ENCODE measurements at regions not wholly inside any gene's neighbourhood (a gene's known extent, or its start where the extent isn't known, plus 50 kb on each side); places are given as distances from the start of the nearest gene placed in this dataset.
A peak's percentile ranks its signal among the peaks of the same experiment; 100 is the strongest.

DNA sequence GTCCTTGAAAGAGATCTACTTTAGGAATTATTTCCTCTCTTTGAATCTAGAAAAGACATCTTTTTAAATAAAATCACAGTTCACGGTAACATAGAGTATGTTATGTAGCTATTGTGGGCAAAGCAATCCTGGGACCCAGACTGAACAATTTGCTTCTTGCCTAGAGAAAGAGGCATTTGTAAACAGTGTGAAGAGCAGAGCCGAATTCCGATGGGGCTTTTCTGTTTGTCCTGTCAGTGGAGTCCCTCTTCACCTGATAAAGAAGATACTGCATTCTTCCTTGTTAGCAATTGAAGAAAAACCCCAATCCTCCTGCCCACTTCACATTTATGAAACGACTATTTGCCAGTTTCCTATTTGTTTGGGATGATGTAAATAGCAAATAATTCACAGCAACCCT is 462.9 kb downstream of the WDR72 start:
- no peak for DNase-seq

DNA sequence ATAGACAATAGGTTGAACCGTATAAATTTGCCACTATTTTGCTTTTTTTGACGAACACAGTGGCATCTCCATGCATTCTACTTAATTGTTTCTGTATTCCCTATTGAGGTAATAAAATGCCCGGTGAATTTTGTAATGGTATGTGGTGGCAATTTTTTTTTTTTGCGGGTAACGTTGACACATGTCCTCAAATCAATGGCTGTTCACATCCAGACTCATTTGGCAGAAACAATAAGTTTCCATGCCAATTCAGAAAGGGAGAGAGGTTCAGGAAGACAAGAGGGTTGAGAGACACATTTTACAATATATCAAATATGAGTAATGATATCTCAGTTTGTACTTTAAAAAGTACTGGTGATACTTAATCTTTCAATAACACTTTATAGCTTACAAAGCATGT is 463.9 kb downstream of the WDR72 start:
- no peak for DNase-seq

DNA sequence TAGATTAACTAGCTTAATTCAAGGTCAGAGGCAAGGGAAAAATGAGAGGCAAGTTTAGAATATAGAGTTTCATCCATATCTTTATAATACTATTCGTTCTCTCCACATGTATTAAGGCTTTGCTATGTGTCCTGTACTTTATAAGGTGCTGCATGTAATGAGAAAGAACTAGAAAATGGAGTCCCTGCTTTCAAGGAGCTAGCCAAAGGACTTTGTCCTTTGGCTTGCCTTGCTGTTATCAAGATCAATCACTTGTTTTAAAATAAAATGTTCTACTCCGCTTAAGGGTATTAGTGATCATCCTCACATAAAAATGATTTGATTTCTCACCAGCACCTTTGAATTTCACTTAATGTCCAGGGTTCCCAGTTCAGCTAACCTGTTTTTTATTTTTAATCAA is 470.9 kb downstream of the WDR72 start:
- no peak for DNase-seq

DNA sequence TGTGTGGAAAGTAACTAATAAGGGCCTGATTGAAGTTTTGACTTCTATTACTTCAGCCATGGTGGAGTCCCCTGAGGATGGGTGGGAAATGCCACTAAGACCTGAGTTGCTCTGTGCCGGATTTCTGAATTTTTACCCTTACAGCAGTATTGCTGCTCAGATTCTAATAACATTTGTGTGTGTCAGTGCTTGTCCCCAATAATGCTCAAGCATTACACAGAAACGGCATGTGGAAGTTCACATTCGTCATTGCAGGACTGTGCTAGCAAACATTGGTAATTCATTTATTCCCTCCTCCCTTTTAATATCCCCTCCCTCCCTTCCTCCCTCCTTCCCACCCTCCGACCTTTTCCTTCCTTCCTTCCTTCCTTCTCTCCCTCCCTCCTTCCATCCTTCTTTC is 484.5 kb upstream of the ONECUT1 start:
- no peak for DNase-seq

DNA sequence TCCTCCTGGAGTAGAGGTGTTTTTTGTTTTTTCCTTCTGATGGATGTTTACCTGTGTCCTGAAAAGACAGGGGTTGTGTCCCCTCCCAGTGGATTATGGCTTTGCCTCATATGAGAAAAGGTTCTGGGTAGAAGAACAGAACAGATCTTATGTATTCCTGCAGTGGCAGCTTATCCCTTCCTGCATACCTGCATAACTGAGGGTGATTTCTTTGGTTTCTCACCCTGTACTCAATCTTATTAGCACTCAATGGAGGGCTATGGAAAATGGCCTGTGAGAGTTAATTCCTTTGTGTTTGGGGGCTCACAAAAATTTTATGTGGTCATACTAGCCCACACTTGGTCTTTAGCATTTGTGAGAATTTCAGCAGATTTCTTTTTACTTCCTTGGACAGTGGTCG is 482.0 kb upstream of the ONECUT1 start:
- no peak for DNase-seq

DNA sequence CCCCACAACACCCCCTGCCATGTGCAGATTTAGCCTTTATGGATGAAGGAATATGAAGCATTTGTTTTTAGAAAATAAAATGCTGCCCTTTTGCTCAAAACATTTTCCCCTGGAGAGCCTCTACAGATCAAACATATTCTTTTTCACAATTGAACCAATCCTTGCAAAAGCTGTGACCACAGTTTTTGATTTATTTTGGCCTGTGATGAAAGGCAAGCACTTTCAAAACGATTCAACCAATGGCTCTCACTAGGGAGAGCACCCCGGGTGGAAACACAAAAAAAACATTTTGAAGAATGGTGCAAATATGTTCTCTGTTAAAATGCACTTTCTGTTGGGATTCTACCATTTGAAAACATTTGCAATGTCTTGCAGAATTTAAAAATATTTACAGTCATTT is 476.0 kb upstream of the ONECUT1 start:
- DNase-seq: no peak

DNA sequence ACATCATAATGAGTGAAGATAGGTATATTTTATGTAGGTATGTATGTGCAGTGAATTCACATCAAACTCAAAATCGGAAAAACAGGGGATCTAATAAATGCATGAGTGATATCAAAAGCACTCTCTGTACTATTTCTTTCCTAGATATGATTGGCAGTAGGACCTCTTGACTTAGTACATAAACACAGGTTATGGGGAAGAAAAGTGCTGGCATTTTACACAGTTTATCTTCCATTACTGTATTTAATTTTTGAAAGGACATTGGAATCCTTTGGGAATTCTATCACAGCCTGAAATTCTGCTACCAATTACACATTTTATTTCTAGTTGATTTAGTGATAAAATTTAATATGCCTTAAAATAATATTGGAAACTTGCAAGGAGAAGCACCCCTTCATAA is 470.5 kb upstream of the ONECUT1 start:
- DNase-seq: no peak

DNA sequence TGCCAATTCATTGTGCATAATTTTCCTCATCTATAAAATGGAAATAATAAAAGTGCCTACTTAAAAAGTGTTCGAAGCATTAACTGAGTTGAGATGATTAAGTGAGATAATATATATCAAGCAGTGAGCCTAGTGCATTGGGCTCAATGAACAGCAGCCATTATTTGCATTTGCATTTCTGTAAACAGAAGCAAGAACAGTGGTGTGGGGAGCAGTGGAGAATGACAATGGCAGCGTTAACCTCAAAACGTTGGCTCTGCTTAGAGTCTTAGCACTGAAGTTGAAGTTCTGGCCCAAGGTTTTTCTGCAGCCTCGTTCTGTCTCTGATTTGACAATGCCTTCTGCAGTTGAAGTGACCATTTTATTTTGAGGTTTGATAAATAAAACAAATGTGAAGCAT is 466.3 kb upstream of the ONECUT1 start:
- DNase-seq: no peak

DNA sequence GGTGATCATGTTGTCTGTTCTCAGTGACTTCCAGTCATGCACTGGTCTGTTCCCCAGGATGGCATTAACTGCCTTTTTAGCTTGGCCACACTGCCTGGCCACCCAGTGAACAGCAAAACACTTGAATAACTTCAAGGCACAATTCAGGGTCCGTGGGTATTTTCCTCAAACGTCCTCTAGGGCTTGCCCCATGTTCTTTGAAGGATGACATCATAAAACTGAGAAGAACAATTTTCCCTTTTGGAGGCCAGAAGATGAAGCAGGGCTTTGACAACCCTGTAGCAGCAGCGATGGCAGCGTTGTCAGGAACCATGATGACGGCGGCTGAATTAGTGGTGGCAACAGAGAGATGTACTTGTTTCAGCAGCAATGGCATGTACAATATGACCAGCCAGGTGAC is 465.9 kb upstream of the ONECUT1 start:
- DNase-seq: no peak

DNA sequence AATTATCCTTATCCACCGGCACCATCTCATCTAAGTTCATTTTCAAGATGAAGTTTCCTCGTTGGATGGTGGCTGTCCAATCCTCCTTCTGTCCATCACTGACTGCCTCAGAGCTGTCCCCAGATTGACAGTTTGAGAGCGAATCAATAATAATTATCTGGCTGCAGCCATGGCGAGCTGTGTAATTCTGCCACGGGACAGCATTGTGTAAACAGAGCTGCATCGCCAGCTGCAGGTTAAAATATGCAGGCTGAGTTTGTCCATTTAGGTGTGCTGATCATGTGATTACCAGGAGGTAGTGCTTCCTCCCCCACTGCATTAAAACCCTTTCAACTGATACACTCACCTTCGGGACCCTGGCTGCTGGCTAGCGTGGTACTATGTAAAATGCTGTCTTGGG is 461.9 kb upstream of the ONECUT1 start:
- DNase-seq: peak; percentile 92

DNA sequence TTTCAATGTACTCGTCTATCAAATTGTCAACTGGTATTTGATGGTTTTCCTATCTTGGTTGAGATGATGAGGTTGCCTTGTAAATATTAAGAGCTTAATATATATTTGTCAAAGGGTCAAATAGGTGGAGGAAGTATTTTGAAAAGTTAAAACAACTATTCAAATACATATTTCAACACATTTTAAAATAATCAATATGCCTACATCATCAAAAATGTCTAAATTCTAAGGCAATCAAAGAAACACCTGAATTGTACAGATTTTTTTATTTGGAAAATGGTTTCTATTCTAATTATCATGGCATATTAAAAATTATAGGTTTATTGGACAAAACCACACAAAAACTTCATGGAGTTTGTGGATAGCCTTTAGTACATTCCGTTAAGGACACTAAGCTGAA is 461.4 kb upstream of the ONECUT1 start:
- DNase-seq: no peak

DNA sequence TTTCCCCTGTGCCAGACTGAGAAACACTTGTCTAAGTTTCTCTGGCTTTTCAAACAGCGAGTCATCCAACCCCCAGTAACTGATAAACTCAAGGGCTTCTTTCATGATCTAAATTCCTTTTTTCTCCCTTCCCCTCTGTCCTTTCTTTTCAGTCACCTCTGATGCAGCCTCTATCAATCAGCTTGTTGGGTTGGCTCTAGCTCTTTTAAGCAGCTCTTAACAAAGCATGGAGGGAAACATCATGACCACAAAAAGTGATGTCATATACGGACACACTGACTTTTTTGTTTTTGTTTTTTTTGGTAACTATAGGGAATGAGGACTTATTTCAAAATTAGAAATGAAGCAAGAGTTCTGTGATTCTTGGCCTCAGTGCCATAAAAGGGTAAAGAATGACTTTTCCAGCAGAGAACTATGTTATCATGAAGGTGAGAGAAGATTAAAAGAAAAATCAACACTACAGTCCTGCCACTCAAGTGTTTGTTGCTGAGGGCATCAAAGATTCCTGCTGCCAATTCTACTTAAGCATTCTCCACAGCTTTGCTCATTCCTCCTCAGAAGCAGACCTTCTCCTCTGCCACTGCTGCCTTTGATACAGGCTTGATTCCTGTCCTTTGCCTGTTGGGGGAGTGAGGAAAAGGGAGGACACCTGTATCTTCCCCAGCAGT is 457.0 kb upstream of the ONECUT1 start:
- DNase-seq: no peak

DNA sequence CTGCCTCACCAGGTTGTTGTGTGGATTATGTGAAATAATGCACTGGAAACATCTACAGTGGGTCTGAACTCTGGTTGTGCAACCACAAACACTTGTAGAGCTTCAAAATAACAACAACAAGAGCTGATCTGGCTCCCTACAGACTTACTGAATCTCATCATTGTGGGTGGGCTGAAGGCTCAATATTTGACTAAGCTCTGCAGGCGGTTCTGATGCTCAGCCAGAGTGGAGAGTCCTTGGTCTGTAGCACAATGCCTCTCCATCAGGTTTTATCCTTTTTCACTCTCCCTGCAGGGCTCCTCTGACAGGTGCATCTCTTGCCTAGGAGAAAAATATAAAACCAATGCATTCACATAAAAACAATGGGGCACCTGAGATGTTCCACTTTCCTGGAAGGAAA is 456.3 kb upstream of the ONECUT1 start:
- no peak for DNase-seq

DNA sequence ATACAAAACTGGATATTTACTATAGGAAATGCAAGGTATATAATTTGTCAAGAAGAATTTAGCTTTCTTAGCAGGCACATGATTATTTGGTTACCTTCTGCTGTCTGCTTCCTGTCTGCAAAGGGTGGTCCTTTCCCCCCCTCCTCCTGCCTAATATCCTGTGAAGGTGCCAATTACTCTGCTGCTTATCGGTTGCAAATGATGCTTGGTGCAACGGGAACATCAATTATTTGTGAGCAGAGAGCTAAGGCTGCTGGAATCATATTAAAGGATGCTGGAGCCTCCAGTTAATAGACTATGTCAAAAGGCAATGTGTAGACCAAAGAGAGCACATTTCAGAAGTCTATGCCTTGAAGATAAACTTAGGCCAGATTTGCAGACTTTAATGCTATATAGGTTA is 443.7 kb upstream of the ONECUT1 start:
- peak; percentile 72 for DNase-seq

DNA sequence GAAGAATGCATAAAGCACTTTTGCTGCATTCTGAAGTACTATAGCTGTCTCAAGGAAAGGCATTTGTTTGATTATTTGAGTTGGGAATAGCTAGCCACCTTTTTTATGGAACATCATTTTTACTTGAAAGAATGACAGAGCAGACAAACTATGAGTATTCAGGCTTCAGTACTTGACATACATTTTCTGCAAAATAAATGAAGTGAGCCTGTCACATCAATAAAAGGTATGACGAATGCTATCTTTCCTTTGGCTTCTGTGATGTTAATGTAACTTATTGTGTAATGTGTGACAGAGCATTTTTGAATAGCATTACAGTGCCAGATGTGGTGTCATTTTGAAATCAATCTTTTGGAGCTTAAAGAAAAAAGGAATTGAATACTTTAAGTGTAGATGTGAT is 440.3 kb upstream of the ONECUT1 start:
- DNase-seq: no peak

DNA sequence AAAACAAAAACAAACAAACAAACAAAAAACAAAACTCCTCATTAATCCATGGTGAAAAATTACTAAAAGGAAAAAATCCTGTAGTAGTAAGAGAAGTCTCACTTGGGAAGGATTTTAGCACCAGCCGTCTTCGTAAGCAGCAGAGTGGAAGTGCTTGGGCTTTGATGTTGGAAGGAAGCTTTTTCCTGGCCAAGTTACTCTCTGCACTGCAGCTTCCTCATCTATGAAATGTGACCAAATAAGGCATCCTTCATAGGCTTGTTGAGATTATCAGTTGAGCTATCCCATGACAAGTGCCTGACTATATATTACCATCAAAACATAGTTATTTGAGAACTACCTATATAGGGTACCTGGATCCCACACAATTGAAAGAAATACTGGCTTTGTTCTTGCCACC is 436.4 kb upstream of the ONECUT1 start:
- no peak for DNase-seq

DNA sequence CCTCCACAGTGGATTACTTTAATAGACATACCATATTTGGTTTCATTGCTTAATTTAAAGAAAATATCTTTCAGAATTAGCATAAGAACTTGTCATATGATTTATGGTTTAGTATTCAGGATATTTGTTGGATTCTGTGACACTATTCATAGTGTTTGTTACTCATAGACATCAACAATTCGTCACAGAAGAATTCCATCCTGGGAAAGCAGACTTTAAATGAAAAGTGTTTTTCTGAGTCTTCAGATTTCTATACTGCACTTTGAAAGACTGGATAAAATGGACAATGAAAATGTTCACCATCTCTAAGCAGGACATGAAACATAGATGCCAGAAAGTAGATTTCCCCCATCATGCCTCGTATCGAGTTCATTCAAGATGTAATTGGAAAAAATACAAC is 435.6 kb upstream of the ONECUT1 start:
- DNase-seq: no peak

DNA sequence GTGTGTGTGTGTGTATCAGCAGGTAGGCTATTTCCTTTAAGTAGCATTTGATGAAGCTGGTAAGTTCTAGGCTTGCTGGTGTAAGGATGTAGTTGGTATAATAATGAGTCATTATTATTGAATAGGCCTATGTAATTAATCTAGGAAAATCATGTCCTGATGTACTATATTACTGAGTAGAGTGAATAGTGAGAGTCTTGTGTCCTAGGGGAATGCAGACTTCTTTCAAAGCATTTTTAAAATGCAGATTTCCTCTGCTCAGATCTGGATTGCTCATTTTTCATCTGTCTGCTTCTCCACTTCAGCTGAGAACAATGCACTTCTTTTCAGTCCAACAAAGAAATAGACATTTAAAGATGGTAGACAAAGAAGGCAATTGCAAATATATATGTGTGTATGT is 434.2 kb upstream of the ONECUT1 start:
- DNase-seq: no peak

DNA sequence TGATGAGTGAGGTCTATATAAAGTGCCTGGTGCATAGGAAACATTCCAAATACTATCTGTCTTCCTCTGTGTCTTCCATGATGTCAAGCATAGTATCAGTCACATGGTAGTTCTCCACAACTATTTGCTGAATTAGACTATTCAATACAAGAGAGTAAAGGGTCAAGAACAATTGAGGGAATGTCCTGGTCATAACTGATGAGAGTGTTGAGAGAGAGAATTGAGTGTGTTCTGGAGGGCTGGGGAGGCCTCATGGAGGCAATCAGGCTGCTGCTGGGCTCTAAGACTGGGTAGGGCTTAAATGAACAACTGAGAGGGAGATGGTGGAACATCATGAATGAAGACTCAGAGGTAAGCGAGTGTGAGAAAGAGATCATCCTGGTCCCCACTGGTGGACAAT is 433.7 kb upstream of the ONECUT1 start:
- no peak for DNase-seq

DNA sequence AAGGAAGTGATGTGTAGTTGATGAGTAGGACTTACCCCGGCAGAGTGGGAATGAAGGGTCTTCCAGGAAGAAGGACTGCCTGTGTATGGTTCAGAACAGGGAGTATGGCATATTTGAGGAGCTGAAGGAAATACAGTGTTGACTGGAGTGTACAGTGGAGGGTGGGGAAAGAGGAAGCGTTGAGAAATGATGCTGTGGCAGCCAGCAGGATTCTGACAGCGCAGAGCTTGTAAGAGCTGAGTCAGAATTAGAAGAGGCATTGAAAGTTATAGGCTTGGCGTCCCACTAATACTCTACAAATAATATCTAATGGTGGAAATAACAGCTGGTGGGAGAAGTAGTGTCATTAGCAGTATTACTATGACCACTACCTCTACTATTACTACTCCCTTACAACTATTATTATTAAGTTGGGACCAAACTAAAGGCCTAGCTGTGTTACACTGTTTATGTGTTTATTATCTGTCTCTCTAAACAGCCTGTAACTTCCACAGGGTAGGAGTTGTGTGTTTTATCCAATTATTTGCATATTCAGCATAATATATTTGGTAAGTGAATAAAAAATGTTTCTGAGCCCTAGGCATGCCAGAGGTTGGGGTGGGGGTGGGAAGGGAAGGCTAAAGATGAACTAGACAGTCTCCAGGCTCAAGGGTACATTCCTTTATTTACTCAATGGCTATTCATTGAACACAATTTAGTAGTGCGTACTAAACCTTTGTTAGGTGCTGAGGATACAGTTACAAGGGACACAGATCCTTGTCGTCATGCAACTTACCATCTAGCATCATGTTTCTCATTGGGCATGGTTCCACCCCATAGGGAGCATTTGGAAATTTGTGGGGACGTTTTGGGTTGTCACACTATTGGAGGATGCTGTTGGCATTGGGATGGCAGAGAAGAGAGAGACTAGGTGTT is 428.8 kb upstream of the ONECUT1 start:
- DNase-seq: no peak

DNA sequence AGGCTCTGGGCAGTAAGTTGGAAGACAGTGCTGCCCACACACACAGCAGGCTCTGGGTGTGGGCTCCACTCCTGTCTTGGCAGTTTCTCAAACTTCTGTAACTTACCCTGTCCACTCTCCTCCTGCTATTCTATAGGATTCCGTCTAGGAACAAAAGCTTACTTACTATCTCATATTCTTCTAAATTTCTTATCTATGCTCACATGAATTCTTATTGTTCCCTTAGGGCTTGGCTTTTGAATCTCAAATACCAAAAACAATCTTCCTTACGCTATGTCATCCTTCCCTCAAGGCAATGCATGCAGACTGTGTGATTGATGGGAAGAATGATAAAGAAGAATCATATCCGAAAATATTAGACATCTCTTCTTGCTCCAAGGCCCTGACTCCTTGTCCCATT is 425.9 kb upstream of the ONECUT1 start:
- DNase-seq: no peak

DNA sequence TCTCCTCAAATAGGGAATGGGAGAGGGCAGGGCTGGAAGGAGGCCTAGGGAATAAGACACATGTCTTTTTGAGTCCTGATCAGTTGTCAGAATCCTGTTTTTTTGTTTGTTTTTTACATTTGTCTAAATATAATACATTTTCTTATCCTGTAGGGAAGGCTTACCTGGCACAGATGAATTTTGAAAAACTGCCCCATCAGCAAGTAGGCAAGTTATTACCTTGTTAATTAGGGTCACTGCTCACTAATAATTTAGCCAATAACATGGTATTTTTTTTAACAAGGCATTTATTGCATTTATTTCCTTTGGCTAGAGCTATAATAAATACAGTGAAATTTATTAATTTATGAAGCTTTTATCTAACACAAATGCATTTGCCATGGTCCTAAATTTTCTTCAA is 423.2 kb upstream of the ONECUT1 start:
- no peak for DNase-seq

DNA sequence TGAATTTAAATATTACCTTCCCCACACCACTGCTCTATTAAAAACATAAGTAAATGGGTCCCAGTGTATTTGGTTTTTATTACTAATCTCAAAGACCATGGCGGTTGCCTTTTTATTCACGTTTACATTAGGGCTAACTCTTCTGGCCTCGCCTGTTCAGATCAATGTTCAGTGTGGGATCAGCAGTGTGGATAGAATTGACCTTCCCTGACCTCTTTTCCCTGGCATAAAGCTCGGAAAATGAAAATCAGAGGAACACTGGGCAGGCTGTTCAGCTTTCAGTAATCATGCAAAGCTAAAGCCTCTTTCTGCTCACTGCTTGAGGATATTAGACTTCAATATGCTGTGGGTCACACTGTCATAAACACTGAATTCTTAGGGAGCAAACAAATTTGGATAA is 422.6 kb upstream of the ONECUT1 start:
- DNase-seq: no peak

DNA sequence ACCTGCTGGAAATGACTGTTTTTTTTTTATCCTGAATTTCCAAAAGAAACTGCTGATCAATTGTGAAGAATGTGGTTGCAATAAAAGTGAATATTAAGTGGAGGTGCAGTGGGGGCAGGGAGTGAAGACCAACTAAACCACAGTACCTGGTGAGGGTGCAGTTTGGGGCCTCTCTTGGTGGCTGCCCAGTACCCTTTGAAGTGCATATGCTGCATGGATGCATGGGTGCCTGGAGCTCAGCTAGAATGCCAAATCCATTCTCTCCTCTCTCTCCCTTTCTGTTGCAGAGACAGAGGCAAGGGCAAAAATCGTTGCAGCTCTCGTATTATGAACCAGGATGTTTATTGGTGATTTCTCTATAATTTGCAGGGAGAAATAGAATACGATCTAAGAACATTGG is 420.5 kb upstream of the ONECUT1 start:
- DNase-seq: no peak

All from NCI-H69 (cell line).